ENCODE measurements at regions not wholly inside any gene's neighbourhood (a gene's known extent, or its start where the extent isn't known, plus 50 kb on each side); places are given as distances from the start of the nearest gene placed in this dataset.

- Histone ChIP-seq H3F3A (ENCODE audit: insufficient read depth) (no peaks in the 10 kb centered on the region), H4K20me1 (ENCODE audit: low read depth, low read length) (no peaks in the 10 kb centered on the region), H3K4me2 (ENCODE audit: low read depth, low read length, poor library complexity, severe bottlenecking) (no peak overlapping the region), H3K36me3 (ENCODE audit: low read length) (no peaks in the 10 kb centered on the region), H2AFZ (ENCODE audit: low read depth, low read length, severe bottlenecking) (no peak overlapping the region), H3K9me2 (replicated peaks; ENCODE audit: insufficient read depth, low read length) (no peaks in the 10 kb centered on the region), H3K9ac (ENCODE audit: low read length) (no peak overlapping the region), H3K27ac (ENCODE audit: low read depth, low read length) (no peak overlapping the region), H3K9me3 (ENCODE audit: insufficient read depth, low read length) (no peaks in the 10 kb centered on the region), H3K27me3 (ENCODE audit: low read length) (no peaks in the 10 kb centered on the region), H3K4me3 (ENCODE audit: insufficient read depth, low read length, poor library complexity, severe bottlenecking) (no peak overlapping the region), H3K79me2 (ENCODE audit: insufficient read depth, low read length) (no peaks in the 10 kb centered on the region)
- no peak for TF ChIP-seq CTCF (IDR thresholded peaks at IDR 0.05; ENCODE audit: insufficient read depth, low read length, poor library complexity, severe bottlenecking)
Measured at GRCh38 chr5:135150767-135151166, 116.7 kb upstream of the PITX1 start.

GRCh38 chr5:135149956-135150723 lies 116.1 kb upstream of the PITX1 start:
- no peaks in the 10 kb centered on the region for H3K9me2 ChIP-seq (replicated peaks; ENCODE audit: insufficient read depth, low read length)
- no peak overlapping the region for H3K4me2 ChIP-seq (ENCODE audit: low read depth, low read length, poor library complexity, severe bottlenecking)
- no peak for TF ChIP-seq CTCF (IDR thresholded peaks at IDR 0.05; ENCODE audit: insufficient read depth, low read length, poor library complexity, severe bottlenecking)
- TF ChIP-seq EZH2phosphoT487 (conservative IDR thresholded peaks at IDR 0.05; ENCODE audit: low read length): no peak
- no peaks in the 10 kb centered on the region for H3K36me3 ChIP-seq (ENCODE audit: low read length)
- no peaks in the 10 kb centered on the region for H3F3A ChIP-seq (ENCODE audit: insufficient read depth)
- no peak overlapping the region for H2AFZ ChIP-seq (ENCODE audit: low read depth, low read length, severe bottlenecking)
- no peaks in the 10 kb centered on the region for H3K27me3 ChIP-seq (ENCODE audit: low read length)
- no peak overlapping the region for H3K27ac ChIP-seq (ENCODE audit: low read depth, low read length)
- H3K9me3 ChIP-seq (ENCODE audit: insufficient read depth, low read length): no peaks in the 10 kb centered on the region
- no peak overlapping the region for H3K4me3 ChIP-seq (ENCODE audit: insufficient read depth, low read length, poor library complexity, severe bottlenecking)
- H3K79me2 ChIP-seq (ENCODE audit: insufficient read depth, low read length): no peaks in the 10 kb centered on the region
- H3K9ac ChIP-seq (ENCODE audit: low read length): no peak overlapping the region
- no peaks in the 10 kb centered on the region for H4K20me1 ChIP-seq (ENCODE audit: low read depth, low read length)

- TF ChIP-seq CTCF (IDR thresholded peaks at IDR 0.05; ENCODE audit: insufficient read depth, low read length, poor library complexity, severe bottlenecking) (no peak), EZH2phosphoT487 (conservative IDR thresholded peaks at IDR 0.05; ENCODE audit: low read length) (no peak)
- H3F3A ChIP-seq (ENCODE audit: insufficient read depth): no peaks in the 10 kb centered on the region
Measured at GRCh38 chr5:135149229-135149955, 115.4 kb upstream of the PITX1 start.

More at GRCh38 chr5:135149229-135149955, 115.4 kb upstream of the PITX1 start:
- no peak overlapping the region for H3K4me2 ChIP-seq (ENCODE audit: low read depth, low read length, poor library complexity, severe bottlenecking)
- H3K9me2 ChIP-seq (replicated peaks; ENCODE audit: insufficient read depth, low read length): no peaks in the 10 kb centered on the region
- no peaks in the 10 kb centered on the region for H3K79me2 ChIP-seq (ENCODE audit: insufficient read depth, low read length)
- H3K4me3 ChIP-seq (ENCODE audit: insufficient read depth, low read length, poor library complexity, severe bottlenecking): no peak overlapping the region
- H3K9ac ChIP-seq (ENCODE audit: low read length): no peak overlapping the region
- H3K36me3 ChIP-seq (ENCODE audit: low read length): no peaks in the 10 kb centered on the region
- H3K27ac ChIP-seq (ENCODE audit: low read depth, low read length): no peak overlapping the region
- no peaks in the 10 kb centered on the region for H3K27me3 ChIP-seq (ENCODE audit: low read length)
- no peaks in the 10 kb centered on the region for H4K20me1 ChIP-seq (ENCODE audit: low read depth, low read length)
- no peaks in the 10 kb centered on the region for H3K9me3 ChIP-seq (ENCODE audit: insufficient read depth, low read length)
- no peak overlapping the region for H2AFZ ChIP-seq (ENCODE audit: low read depth, low read length, severe bottlenecking)

Measured in SU-DHL-6 (cell line).